Esophagus muscularis mucosa (tissue), 2 donors: ENCODE measurements at regions not wholly inside any gene's neighbourhood (a gene's known extent, or its start where the extent isn't known, plus 50 kb on each side); places are given as distances from the start of the nearest gene placed in this dataset.

Experiments
- EP300 ChIP-seq: sonication (generic); formaldehyde crosslinking; IDR thresholded peaks from one replicate; pipeline ENCODE4 v1.6.1; 2017; ENCODE audit warnings: antibody characterized with exemption
- POLR2A ChIP-seq: fragments of 450-650 bp; IDR thresholded peaks from one replicate; pipeline ENCODE4 v1.6.1; 2017; ENCODE audit warnings: antibody characterized with exemption, moderate library complexity, mild to moderate bottlenecking, low read depth

GRCh38 chr15:46815240-46815639, 902.1 kb upstream of the SEMA6D start:
- TF ChIP-seq EP300 (no peak), POLR2A (no peak)
